Renal cortical epithelial cell (primary cell): ENCODE measurements at regions not wholly inside any gene's neighbourhood (a gene's known extent, or its start where the extent isn't known, plus 50 kb on each side); places are given as distances from the start of the nearest gene placed in this dataset.

Experiments used
- DNase-seq: peaks from one replicate; pipeline ENCODE4 v3.0.0-alpha.2; 2011; ENCODE audit warnings: low read depth

DNA sequence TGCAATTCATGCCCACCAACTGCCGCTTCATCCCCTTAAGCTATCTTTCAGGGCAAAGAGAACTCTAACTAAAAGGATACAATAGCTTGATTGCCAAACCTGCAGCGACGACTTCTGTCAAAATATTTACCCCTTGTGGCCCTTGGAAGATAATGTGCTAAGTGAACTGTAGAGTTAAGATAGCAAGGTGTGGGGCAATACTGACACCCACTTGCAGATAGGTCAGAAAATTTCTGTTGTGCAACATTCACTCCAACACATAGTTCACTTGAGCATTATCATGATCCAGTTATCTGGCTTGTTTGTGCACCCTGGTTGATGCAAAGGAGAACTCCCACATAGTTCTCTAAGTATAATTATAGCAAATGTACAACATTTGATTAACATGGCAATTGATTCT lies 55.6 kb downstream of the RHOXF2B start:
- no peak for DNase-seq

DNA sequence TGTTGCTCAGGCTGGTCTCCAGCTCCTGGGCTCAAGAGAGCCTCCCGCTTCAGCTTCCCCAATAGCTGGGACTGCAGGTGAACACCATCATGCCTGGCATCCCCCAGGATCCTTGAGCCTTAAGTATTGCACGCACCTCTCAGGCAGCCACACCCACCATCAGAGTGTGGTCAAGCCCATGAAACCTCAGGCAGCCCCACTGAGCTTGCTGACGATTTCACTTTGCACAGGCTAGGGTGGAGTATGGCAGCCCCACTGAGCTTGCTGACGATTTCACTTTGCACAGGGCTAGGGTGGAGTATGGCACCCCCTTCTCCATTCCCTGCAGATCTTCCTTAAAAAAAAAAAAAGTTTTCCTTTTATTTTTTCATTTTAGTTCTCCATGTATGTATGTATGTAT lies 57.2 kb downstream of the RHOXF2B start:
- DNase-seq = no peak

DNA sequence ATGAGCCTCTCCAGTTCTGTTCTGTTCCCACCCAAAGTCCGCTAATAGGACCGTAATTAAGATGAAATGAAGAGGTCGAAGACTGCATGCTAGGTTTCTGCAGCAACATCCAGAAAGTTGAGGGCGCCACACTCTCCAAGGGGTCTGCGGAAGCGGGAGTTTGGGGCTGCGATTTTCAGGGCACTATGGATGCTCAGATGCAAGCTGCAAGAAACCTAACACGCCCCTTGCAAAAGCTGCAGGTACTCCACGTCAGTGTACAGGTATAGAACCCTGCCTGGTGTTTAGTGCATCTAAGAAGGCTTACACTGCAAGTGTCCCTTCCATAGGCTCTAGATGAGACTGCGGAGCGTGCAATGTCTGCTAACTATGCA lies 61.4 kb downstream of the RHOXF2B start:
- DNase-seq = no peak

DNA sequence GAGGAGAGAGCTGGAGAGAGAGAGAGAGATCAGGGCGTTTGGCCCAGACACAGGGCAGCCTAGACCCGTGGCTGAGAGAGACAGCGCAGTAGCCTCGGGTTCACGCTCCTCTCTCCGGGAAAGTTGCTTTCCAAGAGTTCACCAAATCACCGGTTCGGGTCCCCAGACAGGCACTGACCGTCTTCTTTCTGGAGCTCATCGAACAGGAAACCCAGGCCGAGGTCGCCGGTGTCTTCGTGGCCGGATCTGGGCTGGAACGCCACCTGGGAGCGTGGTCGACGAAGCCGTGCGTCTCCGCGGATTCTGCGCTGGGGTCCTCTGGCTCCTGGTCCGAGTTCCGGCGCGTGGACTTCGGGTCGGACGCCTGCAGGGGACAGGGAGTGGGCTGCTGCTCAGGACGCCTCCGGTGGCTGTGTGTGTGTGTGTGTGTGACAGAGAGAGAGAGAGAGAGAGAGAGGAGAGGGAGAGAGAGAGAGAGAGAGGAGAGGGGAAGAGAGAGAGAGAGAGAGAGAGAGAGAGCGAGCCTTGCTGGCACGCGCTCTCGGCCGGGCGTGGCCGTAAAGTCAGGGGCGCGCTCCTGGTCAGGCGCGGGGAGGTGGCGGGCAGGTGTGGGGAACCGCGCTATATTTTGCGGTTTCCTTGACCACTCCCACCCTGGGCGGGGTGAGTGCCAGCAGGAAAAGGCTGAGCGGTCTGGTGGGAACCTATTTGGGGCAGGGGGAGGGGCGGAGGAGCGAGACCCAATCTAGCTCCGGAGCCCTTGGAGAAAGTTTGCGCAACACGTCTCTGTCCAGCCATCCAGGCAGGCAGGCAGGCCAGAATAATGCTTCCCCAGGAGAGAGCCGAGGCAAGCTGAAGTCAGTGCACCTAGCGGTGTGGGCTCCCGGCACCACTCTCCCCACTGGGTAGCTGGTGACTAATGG lies 62.1 kb downstream of the RHOXF2B start:
- DNase-seq = no peak

DNA sequence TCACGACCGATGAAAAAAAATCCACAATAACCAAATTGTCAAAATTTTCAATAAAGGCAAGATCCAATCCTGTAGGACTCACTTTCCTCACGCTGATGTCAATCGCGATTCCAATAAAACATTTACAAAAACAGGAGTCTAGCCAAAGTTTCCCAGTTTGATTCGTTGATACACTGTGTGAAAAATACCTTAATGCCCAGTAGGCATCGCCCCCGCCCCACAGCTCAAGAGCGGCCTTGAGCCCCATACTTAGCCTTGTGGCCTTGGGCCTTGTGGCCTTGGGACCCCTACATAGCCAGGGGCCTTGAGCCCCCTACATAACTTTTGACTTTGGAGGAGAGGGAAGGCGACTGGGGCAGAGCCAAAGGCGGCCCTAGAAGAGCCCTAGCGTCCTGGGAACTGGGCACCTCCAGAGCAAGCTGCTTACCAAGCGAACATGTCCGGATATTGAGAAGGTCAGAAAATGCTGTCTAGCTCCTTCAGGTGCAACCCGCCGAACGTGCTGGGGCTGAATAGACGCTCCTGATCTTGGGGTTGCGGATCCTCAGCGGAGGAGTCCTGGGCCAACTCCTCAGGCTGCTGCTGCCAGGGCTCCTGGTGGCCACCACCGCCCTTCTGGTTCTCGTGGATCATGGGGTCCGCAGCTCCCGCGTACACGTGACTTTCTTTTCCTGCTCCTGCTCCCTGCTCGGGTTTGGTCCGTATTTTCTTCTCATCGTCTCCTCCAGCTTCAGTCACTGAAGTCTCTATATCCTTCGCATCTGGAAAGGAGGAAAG lies 62.9 kb downstream of the RHOXF2B start:
- DNase-seq = no peak

DNA sequence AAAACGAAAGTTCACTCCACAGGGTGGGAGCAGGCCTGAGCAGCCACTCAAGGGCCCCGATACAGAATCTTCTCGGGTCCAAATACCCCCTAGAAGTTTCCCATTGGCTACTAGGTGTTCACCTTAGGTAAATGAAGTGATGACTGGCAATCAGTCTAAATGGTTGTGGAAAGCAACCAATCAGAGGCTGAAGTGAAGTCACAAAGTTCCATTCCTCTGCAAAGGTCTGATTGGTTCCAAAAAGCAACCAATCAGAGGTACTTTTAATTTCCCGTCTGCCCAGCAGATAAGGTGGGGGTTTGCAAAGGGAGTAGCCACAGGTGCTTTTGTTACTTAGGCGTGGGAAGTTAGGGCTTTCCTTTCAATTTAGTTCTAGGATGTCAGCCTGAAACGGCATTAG lies 58.2 kb upstream of the NKAP start:
- no peak for DNase-seq

DNA sequence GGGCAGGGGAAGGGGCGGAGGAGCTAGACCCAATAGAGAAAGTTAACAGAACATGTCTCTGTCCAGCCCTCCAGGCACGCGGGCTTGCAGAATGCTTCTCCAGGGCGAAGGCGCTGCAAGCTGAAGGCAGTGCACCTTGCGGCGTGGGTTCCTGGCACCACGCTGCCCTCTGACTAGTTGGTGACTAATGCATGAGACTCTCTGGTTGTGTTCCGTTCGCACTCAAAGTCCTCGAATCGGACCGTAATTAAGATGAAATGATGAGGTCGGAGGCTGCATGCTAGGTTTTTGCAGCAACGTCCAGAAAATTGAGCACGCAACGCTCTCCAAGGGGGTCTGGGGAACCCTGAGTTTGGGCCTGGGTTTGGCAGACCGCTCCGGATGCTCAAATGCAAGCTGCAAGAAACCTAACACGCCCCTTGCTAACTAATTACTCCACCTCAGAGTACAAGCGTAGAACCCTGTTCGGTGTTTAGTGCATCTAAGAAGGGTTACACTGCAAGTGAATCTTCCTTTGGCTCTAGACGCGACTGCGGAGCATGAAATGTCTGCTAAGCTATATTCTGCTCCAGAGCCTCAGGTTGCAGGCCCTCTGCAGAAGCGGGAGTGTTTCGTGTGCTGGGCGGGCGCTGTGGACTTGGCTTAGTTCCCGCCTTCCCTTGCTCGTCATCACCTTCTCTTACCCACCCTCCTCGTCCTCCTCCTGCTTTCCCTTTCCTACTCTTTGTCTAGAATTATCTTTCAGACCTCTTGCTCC lies 57.1 kb upstream of the NKAP start:
- DNase-seq = peak; percentile 42

DNA sequence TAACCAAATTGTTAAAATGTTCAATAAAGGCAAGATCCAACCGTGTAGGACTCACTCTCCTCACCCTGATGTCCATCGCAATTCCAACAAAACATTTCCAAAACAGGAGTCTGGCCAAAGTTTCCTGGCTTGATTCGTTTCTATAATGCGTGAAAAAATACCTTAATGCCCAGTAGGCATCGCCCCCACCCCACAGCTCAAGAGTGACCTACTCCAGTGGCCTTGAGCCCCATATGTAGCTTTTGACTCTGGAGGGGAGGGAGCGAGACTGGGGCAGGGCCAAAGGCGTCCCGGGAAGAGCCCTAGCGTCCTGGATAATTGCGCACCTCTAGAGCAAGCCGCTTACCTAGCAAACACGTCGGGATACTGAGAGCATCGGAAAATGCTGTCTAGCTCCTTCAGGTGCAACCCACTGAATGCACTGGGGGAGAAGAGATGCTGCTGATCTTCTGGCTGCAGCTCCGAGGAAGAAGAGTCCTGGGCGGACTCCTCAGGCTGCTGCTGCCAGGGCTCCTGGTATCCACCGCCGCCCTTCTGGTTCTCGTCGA lies 55.6 kb upstream of the NKAP start:
- DNase-seq = no peak

DNA sequence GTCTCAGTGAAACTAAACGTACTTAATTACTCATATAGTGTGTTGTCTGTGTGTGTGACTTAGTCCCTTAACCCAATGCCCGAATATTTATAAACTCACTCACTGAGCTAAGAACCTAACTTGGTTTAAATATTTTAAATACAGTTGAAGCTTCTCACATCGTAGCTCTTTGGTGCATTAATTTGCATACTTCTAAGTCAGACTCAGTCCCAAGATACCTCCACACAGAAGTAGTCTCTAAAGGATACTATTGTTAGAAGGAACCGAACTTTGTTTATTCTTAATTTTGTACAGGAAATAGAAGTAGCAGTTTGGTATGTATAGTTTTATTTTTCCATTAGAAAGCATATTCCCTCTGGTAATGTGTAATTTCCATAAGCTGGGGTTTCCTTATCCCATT lies 54.0 kb upstream of the NKAP start:
- DNase-seq = no peak

DNA sequence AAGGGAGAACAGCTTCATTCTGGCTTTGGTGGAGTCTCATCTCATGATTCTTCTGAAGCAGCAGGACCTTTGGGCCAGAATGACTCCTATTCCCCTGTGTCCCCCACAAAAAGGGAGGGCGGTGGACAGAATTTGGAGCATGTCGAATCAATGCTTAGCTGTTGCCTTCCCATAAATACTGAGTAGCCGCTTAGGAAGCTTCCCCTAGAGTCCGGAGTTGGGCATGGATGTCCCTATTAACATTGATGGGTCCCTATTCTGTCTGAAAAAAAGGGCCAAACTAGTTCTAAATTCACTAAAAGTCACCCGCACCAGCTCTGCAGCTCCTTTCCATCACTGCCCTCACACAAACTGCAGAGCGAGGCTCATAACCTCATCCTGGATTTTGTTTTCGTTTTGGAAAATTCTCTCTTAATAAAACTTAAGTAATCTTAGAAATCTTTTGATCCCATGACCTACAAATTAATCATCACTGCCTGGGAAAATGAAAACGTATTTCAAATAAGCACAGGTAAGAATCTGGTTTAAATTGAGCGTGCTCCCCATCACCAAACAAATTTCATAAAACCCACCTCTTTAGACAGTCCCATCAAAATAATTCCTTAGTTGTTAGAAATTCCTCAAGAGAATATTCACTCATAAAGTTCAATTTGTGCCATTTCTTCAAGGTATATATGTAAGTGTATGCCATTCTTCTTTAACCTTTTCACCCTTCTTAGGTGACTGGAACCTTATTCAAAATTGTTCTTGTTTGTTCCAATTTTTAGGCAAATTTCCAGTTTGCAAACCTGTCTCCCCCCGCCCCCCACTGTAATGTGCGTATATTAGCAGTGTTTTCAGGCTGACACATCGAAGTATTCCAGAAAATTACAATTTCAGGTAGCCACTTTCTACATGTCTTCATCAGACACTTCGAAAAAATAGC lies 53.3 kb upstream of the NKAP start:
- no peak for DNase-seq

DNA sequence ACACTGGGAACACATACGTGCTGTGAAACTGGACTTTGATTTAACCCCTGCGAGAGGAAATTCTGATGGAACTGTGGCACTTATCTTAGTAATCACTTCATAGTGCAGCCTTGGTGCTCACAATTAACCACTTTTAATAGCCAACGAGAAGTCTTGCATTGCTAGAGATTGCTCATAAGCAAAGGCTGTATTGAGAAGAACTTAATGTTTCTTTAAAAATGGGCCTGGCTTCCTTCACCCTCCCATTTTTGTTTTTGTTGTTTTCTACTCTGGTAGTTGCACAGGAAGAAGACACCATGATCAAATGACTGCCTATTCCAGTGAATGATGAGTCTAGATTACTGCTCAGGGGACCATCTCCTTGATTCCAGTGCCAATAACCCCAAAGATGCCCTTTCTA lies 52.5 kb upstream of the NKAP start:
- no peak for DNase-seq
